Mesendoderm (in vitro differentiated cells): ENCODE measurements at regions not wholly inside any gene's neighbourhood (a gene's known extent, or its start where the extent isn't known, plus 50 kb on each side); places are given as distances from the start of the nearest gene placed in this dataset.

Source experiments
- DNase-seq: peaks from one replicate; pipeline ENCODE4 v3.0.0; 2013
- H2AK5ac ChIP-seq: 2 replicates; pipeline ENCODE4 v1.6.1; 2013; ENCODE audit warnings: low read length, inconsistent platforms
- H2BK120ac ChIP-seq: 2 replicates; pipeline ENCODE4 v1.6.1; 2013; ENCODE audit warnings: low read depth, mild to moderate bottlenecking, low read length, moderate library complexity, mixed read lengths
- H2BK15ac ChIP-seq: replicated peaks from 2 replicates; pipeline ENCODE4 v1.6.1; 2013; ENCODE audit warnings: low read depth, mild to moderate bottlenecking, moderate library complexity
- H2BK5ac ChIP-seq: 2 replicates; pipeline ENCODE4 v1.6.1; 2013; ENCODE audit warnings: low read length, inconsistent platforms
- H3K18ac ChIP-seq: 2 replicates; pipeline ENCODE4 v1.6.1; 2013; ENCODE audit warnings: mild to moderate bottlenecking, low read length, mixed read lengths
- H3K23ac ChIP-seq: one replicate; pipeline ENCODE4 v1.6.1; 2013; ENCODE audit warnings: low read length
- H3K27ac ChIP-seq: 2 replicates; pipeline ENCODE4 v1.5.1; 2013; ENCODE audit warnings: low read depth, mild to moderate bottlenecking, inconsistent platforms, low read length, moderate library complexity
- H3K27me3 ChIP-seq: 2 replicates; pipeline ENCODE4 v1.6.1; 2013; ENCODE audit warnings: low read length, control low read depth, mild to moderate bottlenecking, inconsistent platforms; ENCODE audit not compliant: insufficient read depth, poor library complexity
- H3K36me3 ChIP-seq: 2 replicates; pipeline ENCODE4 v1.6.1; 2013; ENCODE audit warnings: low read length, inconsistent platforms; ENCODE audit not compliant: control insufficient read depth, insufficient read depth
- H3K4ac ChIP-seq: one replicate; pipeline ENCODE4 v1.6.1; 2013; ENCODE audit warnings: low read depth, mild to moderate bottlenecking, low read length, moderate library complexity
- H3K4me1 ChIP-seq: 2 replicates; pipeline ENCODE4 v1.6.1; 2013; ENCODE audit warnings: low read depth, low read length, inconsistent platforms; ENCODE audit not compliant: control insufficient read depth
- H3K4me2 ChIP-seq: 2 replicates; pipeline ENCODE4 v1.6.1; 2013; ENCODE audit warnings: low read length
- H3K4me3 ChIP-seq: 2 replicates; pipeline ENCODE4 v1.5.1; 2013; ENCODE audit warnings: mild to moderate bottlenecking, low read length
- H3K56ac ChIP-seq: one replicate; pipeline ENCODE4 v1.6.1; 2013; ENCODE audit warnings: low read length
- H3K79me1 ChIP-seq: 2 replicates; pipeline ENCODE4 v1.6.1; 2013; ENCODE audit warnings: low read length, inconsistent platforms
- H3K79me2 ChIP-seq: 2 replicates; pipeline ENCODE4 v1.6.1; 2013; ENCODE audit warnings: mild to moderate bottlenecking, low read length; ENCODE audit not compliant: control insufficient read depth, insufficient read depth
- H3K9ac ChIP-seq: 2 replicates; pipeline ENCODE4 v1.6.1; 2013; ENCODE audit warnings: low read length, inconsistent platforms
- H4K5ac ChIP-seq: one replicate; pipeline ENCODE4 v1.6.1; 2013; ENCODE audit warnings: low read length
- H4K8ac ChIP-seq: one replicate; pipeline ENCODE4 v1.6.1; 2013; ENCODE audit warnings: low read depth, mild to moderate bottlenecking, control low read depth, low read length, moderate library complexity
- WGBS: extraction: QIAGEN DNeasy Blood & Tissue Kit; methylation state at CpG from one replicate; pipeline ENCODE4 v1.1.7; 2013; ENCODE audit warnings: low lambda C conversion rate, missing lambda C conversion rate; ENCODE audit not compliant: insufficient coverage; ENCODE audit errors: extremely low coverage; 5-methylcytosine and 5-hydroxymethylcytosine counted together

- peak; percentile 95 for DNase-seq
- H2AK5ac ChIP-seq, result no peak overlapping the region
- WGBS, result no CpG with 5 or more reads among the region's 9 CpGs
Measured at GRCh38 chr15:62306851-62307504, 141.9 kb upstream of the C2CD4B start.

GRCh38 chr15:62307551-62307950 lies 142.5 kb upstream of the C2CD4B start:
- Histone ChIP-seq H2AK5ac (no peak overlapping the region), H3K4ac (no peak overlapping the region), H3K79me1 (no peaks in the 10 kb centered on the region), H2BK15ac (no peak overlapping the region), H4K5ac (no peak overlapping the region), H3K23ac (no peak overlapping the region), H3K79me2 (no peaks in the 10 kb centered on the region), H3K9ac (no peak overlapping the region), H3K56ac (no peak overlapping the region), H3K4me2 (no peak overlapping the region), H3K18ac (no peak overlapping the region), H3K27me3 (no peaks in the 10 kb centered on the region), H3K4me1 (no peaks in the 10 kb centered on the region), H3K36me3 (no peaks in the 10 kb centered on the region), H3K27ac (no peak overlapping the region), H2BK120ac (no peak overlapping the region), H3K4me3 (no peak overlapping the region), H2BK5ac (no peak overlapping the region), H4K8ac (no peak overlapping the region)
- peak; percentile 30 for DNase-seq
- no CpG with 5 or more reads among the region's 2 CpGs for WGBS

More at GRCh38 chr15:62306851-62307504, 141.9 kb upstream of the C2CD4B start:
- no peak overlapping the region for H3K56ac ChIP-seq
- no peak overlapping the region for H4K8ac ChIP-seq
- no peak overlapping the region for H3K9ac ChIP-seq
- H3K79me1 ChIP-seq, result no peaks in the 10 kb centered on the region
- no peaks in the 10 kb centered on the region for H3K36me3 ChIP-seq
- no peak overlapping the region for H2BK120ac ChIP-seq
- H3K18ac ChIP-seq, result peak overlapping the region; percentile 51
- H3K79me2 ChIP-seq, result no peaks in the 10 kb centered on the region
- H2BK15ac ChIP-seq, result no peak overlapping the region
- no peak overlapping the region for H3K4me3 ChIP-seq
- no peaks in the 10 kb centered on the region for H3K27me3 ChIP-seq
- no peak overlapping the region for H3K4me2 ChIP-seq
- H3K4me1 ChIP-seq, result no peaks in the 10 kb centered on the region
- H3K23ac ChIP-seq, result no peak overlapping the region
- no peak overlapping the region for H2BK5ac ChIP-seq
- no peak overlapping the region for H3K27ac ChIP-seq
- H3K4ac ChIP-seq, result no peak overlapping the region
- H4K5ac ChIP-seq, result no peak overlapping the region

GRCh38 chr15:62316413-62317060 lies 151.5 kb upstream of the C2CD4B start:
- no peak overlapping the region for H3K4me2 ChIP-seq
- no peak overlapping the region for H2AK5ac ChIP-seq
- no peaks in the 10 kb centered on the region for H3K79me2 ChIP-seq
- no peaks in the 10 kb centered on the region for H3K36me3 ChIP-seq
- no peak overlapping the region for H3K18ac ChIP-seq
- no CpG with 5 or more reads among the region's 2 CpGs for WGBS
- no peak overlapping the region for H3K27ac ChIP-seq
- H3K56ac ChIP-seq, result no peak overlapping the region
- no peaks in the 10 kb centered on the region for H3K79me1 ChIP-seq
- H3K4me3 ChIP-seq, result no peak overlapping the region
- H4K5ac ChIP-seq, result no peak overlapping the region
- H3K4me1 ChIP-seq, result no peaks in the 10 kb centered on the region
- H2BK15ac ChIP-seq, result no peak overlapping the region
- H4K8ac ChIP-seq, result no peak overlapping the region
- no peak overlapping the region for H2BK5ac ChIP-seq
- H2BK120ac ChIP-seq, result no peak overlapping the region
- H3K9ac ChIP-seq, result no peak overlapping the region
- no peak overlapping the region for H3K23ac ChIP-seq
- DNase-seq, result no peak
- no peaks in the 10 kb centered on the region for H3K27me3 ChIP-seq
- no peak overlapping the region for H3K4ac ChIP-seq

GRCh38 chr15:62320259-62320658 lies 155.2 kb upstream of the C2CD4B start:
- Histone ChIP-seq H3K18ac (no peak overlapping the region), H3K9ac (no peak overlapping the region), H3K4ac (no peak overlapping the region), H4K5ac (no peak overlapping the region), H4K8ac (no peak overlapping the region), H3K4me2 (no peak overlapping the region), H2BK120ac (no peak overlapping the region), H2BK15ac (no peak overlapping the region), H3K56ac (no peak overlapping the region), H3K4me1 (no peaks in the 10 kb centered on the region), H3K27ac (no peak overlapping the region), H3K23ac (no peak overlapping the region), H2AK5ac (no peak overlapping the region), H2BK5ac (no peak overlapping the region), H3K79me2 (no peaks in the 10 kb centered on the region), H3K4me3 (no peak overlapping the region), H3K36me3 (no peaks in the 10 kb centered on the region), H3K79me1 (no peaks in the 10 kb centered on the region), H3K27me3 (no peaks in the 10 kb centered on the region)
- DNase-seq, result no peak
- no CpG with 5 or more reads among the region's 2 CpGs for WGBS

GRCh38 chr15:62323353-62323890 lies 158.3 kb upstream of the C2CD4B start:
- Histone ChIP-seq H3K56ac (no peak overlapping the region), H3K9ac (no peak overlapping the region), H3K79me1 (no peaks in the 10 kb centered on the region), H3K4me2 (no peak overlapping the region), H3K27ac (no peak overlapping the region), H2AK5ac (no peak overlapping the region), H2BK120ac (no peak overlapping the region), H2BK5ac (no peak overlapping the region), H3K36me3 (no peaks in the 10 kb centered on the region), H4K5ac (no peak overlapping the region), H3K23ac (no peak overlapping the region), H3K4me1 (no peaks in the 10 kb centered on the region), H4K8ac (no peak overlapping the region), H3K4me3 (no peak overlapping the region), H3K27me3 (no peaks in the 10 kb centered on the region), H2BK15ac (no peak overlapping the region), H3K4ac (no peak overlapping the region), H3K79me2 (no peaks in the 10 kb centered on the region), H3K18ac (no peak overlapping the region)
- WGBS, result no CpG with 5 or more reads among the region's 8 CpGs
- DNase-seq, result peak; percentile 35
